ENCODE measurements at regions not wholly inside any gene's neighbourhood (a gene's known extent, or its start where the extent isn't known, plus 50 kb on each side); places are given as distances from the start of the nearest gene placed in this dataset.
"Not testable (repeated sequence)": the region's sequence is repeated elsewhere in the genome, so short reads cannot be mapped to it uniquely, and the experiment has no call there.

- peak overlapping the region; percentile 73 for H3K4me3 ChIP-seq (ENCODE audit: low read length)
- H3K9me3 ChIP-seq (ENCODE audit: control insufficient read depth, low read length): no peaks in the 10 kb centered on the region
- no peak for DNase-seq (ENCODE audit: low read depth)
- no peaks in the 10 kb centered on the region for H3K27me3 ChIP-seq (replicated peaks; ENCODE audit: control insufficient read depth, insufficient read depth, low read length)
- peak overlapping the region; percentile 67 for H3K9ac ChIP-seq (ENCODE audit: low read length)
- peaks cover 25% of the 10 kb centered on the region for H3K4me1 ChIP-seq (ENCODE audit: control insufficient read depth, insufficient read depth, low read length)
- no peaks in the 10 kb centered on the region for H3K36me3 ChIP-seq (ENCODE audit: control insufficient read depth, insufficient read depth, low read length, severe bottlenecking)
Measured at GRCh38 chr2:44086629-44087028, 82.0 kb upstream of the PPM1B start.

- Histone ChIP-seq H3K4me1 (ENCODE audit: control insufficient read depth, insufficient read depth, low read length) (peaks cover 25% of the 10 kb centered on the region), H3K9me3 (ENCODE audit: control insufficient read depth, low read length) (no peaks in the 10 kb centered on the region), H3K27me3 (replicated peaks; ENCODE audit: control insufficient read depth, insufficient read depth, low read length) (no peaks in the 10 kb centered on the region), H3K9ac (ENCODE audit: low read length) (peak overlapping the region; percentile 67), H3K4me3 (ENCODE audit: low read length) (peak overlapping the region; percentile 73), H3K36me3 (ENCODE audit: control insufficient read depth, insufficient read depth, low read length, severe bottlenecking) (no peaks in the 10 kb centered on the region)
- DNase-seq (ENCODE audit: low read depth): peak; percentile 93
Measured at GRCh38 chr2:44087036-44087713, 81.5 kb upstream of the PPM1B start.

- H3K4me3 ChIP-seq (ENCODE audit: low read length): peak overlapping the region; percentile 73
- H3K27me3 ChIP-seq (replicated peaks; ENCODE audit: control insufficient read depth, insufficient read depth, low read length): no peaks in the 10 kb centered on the region
- H3K4me1 ChIP-seq (ENCODE audit: control insufficient read depth, insufficient read depth, low read length): peaks cover 20% of the 10 kb centered on the region
- H3K9ac ChIP-seq (ENCODE audit: low read length): peak overlapping the region; percentile 67
- DNase-seq (ENCODE audit: low read depth): no peak
- H3K9me3 ChIP-seq (ENCODE audit: control insufficient read depth, low read length): no peaks in the 10 kb centered on the region
- H3K36me3 ChIP-seq (ENCODE audit: control insufficient read depth, insufficient read depth, low read length, severe bottlenecking): no peaks in the 10 kb centered on the region
Measured at GRCh38 chr2:44087714-44088092, 81.0 kb upstream of the PPM1B start.

- not testable (repeated sequence) for H3K27me3 ChIP-seq (replicated peaks; ENCODE audit: control insufficient read depth, insufficient read depth, low read length); H3K9ac ChIP-seq (ENCODE audit: low read length); H3K4me3 ChIP-seq (ENCODE audit: low read length); H3K9me3 ChIP-seq (ENCODE audit: control insufficient read depth, low read length); H3K36me3 ChIP-seq (ENCODE audit: control insufficient read depth, insufficient read depth, low read length, severe bottlenecking); H3K4me1 ChIP-seq (ENCODE audit: control insufficient read depth, insufficient read depth, low read length); DNase-seq (ENCODE audit: low read depth)
Measured at GRCh38 chr2:44092519-44092918, 76.2 kb upstream of the PPM1B start.

GRCh38 chr2:44093970-44094369, 74.7 kb upstream of the PPM1B start:
- Histone ChIP-seq H3K9ac (ENCODE audit: low read length) (no peak overlapping the region), H3K4me3 (ENCODE audit: low read length) (no peak overlapping the region), H3K4me1 (ENCODE audit: control insufficient read depth, insufficient read depth, low read length) (no peaks in the 10 kb centered on the region), H3K27me3 (replicated peaks; ENCODE audit: control insufficient read depth, insufficient read depth, low read length) (no peaks in the 10 kb centered on the region), H3K36me3 (ENCODE audit: control insufficient read depth, insufficient read depth, low read length, severe bottlenecking) (no peaks in the 10 kb centered on the region), H3K9me3 (ENCODE audit: control insufficient read depth, low read length) (no peaks in the 10 kb centered on the region)
- DNase-seq (ENCODE audit: low read depth): no peak

- Histone ChIP-seq H3K4me1 (ENCODE audit: control insufficient read depth, insufficient read depth, low read length) (peaks cover 13% of the 10 kb centered on the region), H3K4me3 (ENCODE audit: low read length) (no peak overlapping the region), H3K36me3 (ENCODE audit: control insufficient read depth, insufficient read depth, low read length, severe bottlenecking) (no peaks in the 10 kb centered on the region), H3K27me3 (replicated peaks; ENCODE audit: control insufficient read depth, insufficient read depth, low read length) (no peaks in the 10 kb centered on the region), H3K9me3 (ENCODE audit: control insufficient read depth, low read length) (no peaks in the 10 kb centered on the region), H3K9ac (ENCODE audit: low read length) (no peak overlapping the region)
- no peak for DNase-seq (ENCODE audit: low read depth)
Measured at GRCh38 chr2:44097322-44097907, 71.3 kb upstream of the PPM1B start.

GRCh38 chr2:44098050-44098449, 70.6 kb upstream of the PPM1B start:
- no peak for DNase-seq (ENCODE audit: low read depth)
- H3K36me3 ChIP-seq (ENCODE audit: control insufficient read depth, insufficient read depth, low read length, severe bottlenecking): no peaks in the 10 kb centered on the region
- H3K9ac ChIP-seq (ENCODE audit: low read length): no peak overlapping the region
- no peaks in the 10 kb centered on the region for H3K9me3 ChIP-seq (ENCODE audit: control insufficient read depth, low read length)
- H3K4me1 ChIP-seq (ENCODE audit: control insufficient read depth, insufficient read depth, low read length): peaks cover 13% of the 10 kb centered on the region
- H3K27me3 ChIP-seq (replicated peaks; ENCODE audit: control insufficient read depth, insufficient read depth, low read length): no peaks in the 10 kb centered on the region
- no peak overlapping the region for H3K4me3 ChIP-seq (ENCODE audit: low read length)

GRCh38 chr2:44098891-44099290, 69.8 kb upstream of the PPM1B start:
- DNase-seq (ENCODE audit: low read depth): no peak
- peaks cover 13% of the 10 kb centered on the region for H3K4me1 ChIP-seq (ENCODE audit: control insufficient read depth, insufficient read depth, low read length)
- no peak overlapping the region for H3K4me3 ChIP-seq (ENCODE audit: low read length)
- H3K36me3 ChIP-seq (ENCODE audit: control insufficient read depth, insufficient read depth, low read length, severe bottlenecking): no peaks in the 10 kb centered on the region
- H3K9me3 ChIP-seq (ENCODE audit: control insufficient read depth, low read length): no peaks in the 10 kb centered on the region
- H3K9ac ChIP-seq (ENCODE audit: low read length): no peak overlapping the region
- no peaks in the 10 kb centered on the region for H3K27me3 ChIP-seq (replicated peaks; ENCODE audit: control insufficient read depth, insufficient read depth, low read length)

- H3K4me1 ChIP-seq (ENCODE audit: control insufficient read depth, insufficient read depth, low read length): peaks cover 13% of the 10 kb centered on the region
- no peak overlapping the region for H3K4me3 ChIP-seq (ENCODE audit: low read length)
- peak; percentile 79 for DNase-seq (ENCODE audit: low read depth)
- no peaks in the 10 kb centered on the region for H3K36me3 ChIP-seq (ENCODE audit: control insufficient read depth, insufficient read depth, low read length, severe bottlenecking)
- no peak overlapping the region for H3K9ac ChIP-seq (ENCODE audit: low read length)
- no peaks in the 10 kb centered on the region for H3K27me3 ChIP-seq (replicated peaks; ENCODE audit: control insufficient read depth, insufficient read depth, low read length)
- no peaks in the 10 kb centered on the region for H3K9me3 ChIP-seq (ENCODE audit: control insufficient read depth, low read length)
Measured at GRCh38 chr2:44100351-44100750, 68.3 kb upstream of the PPM1B start.

- DNase-seq (ENCODE audit: low read depth): no peak
Measured at GRCh38 chr2:44101246-44101645, 67.4 kb upstream of the PPM1B start.

GRCh38 chr2:44102790-44103562, 65.7 kb upstream of the PPM1B start:
- DNase-seq (ENCODE audit: low read depth): no peak
- peaks cover 3% of the 10 kb centered on the region for H3K9me3 ChIP-seq (ENCODE audit: control insufficient read depth, low read length)
- H3K27me3 ChIP-seq (replicated peaks; ENCODE audit: control insufficient read depth, insufficient read depth, low read length): no peaks in the 10 kb centered on the region
- H3K9ac ChIP-seq (ENCODE audit: low read length): no peak overlapping the region
- H3K4me1 ChIP-seq (ENCODE audit: control insufficient read depth, insufficient read depth, low read length): peaks cover 15% of the 10 kb centered on the region
- no peaks in the 10 kb centered on the region for H3K36me3 ChIP-seq (ENCODE audit: control insufficient read depth, insufficient read depth, low read length, severe bottlenecking)
- H3K4me3 ChIP-seq (ENCODE audit: low read length): no peak overlapping the region

More at GRCh38 chr2:44101246-44101645, 67.4 kb upstream of the PPM1B start:
- no peaks in the 10 kb centered on the region for H3K36me3 ChIP-seq (ENCODE audit: control insufficient read depth, insufficient read depth, low read length, severe bottlenecking)
- H3K4me3 ChIP-seq (ENCODE audit: low read length): no peak overlapping the region
- H3K4me1 ChIP-seq (ENCODE audit: control insufficient read depth, insufficient read depth, low read length): peaks cover 13% of the 10 kb centered on the region
- no peaks in the 10 kb centered on the region for H3K27me3 ChIP-seq (replicated peaks; ENCODE audit: control insufficient read depth, insufficient read depth, low read length)
- H3K9me3 ChIP-seq (ENCODE audit: control insufficient read depth, low read length): no peaks in the 10 kb centered on the region
- H3K9ac ChIP-seq (ENCODE audit: low read length): no peak overlapping the region
